RWPE1 (cell line): ENCODE measurements at regions not wholly inside any gene's neighbourhood (a gene's known extent, or its start where the extent isn't known, plus 50 kb on each side); places are given as distances from the start of the nearest gene placed in this dataset.

Experiments used
- CTCF ChIA-PET: fragments of 350-600 bp; sonication (Branson Sonifier 250); formaldehyde crosslinking; extraction: SDS; loops from one replicate; lab custom pipeline; 2021; lab: Yijun Ruan, JAX
- POLR2A ChIA-PET: fragments of 400-600 bp; formaldehyde crosslinking; extraction: SDS; loops from one replicate; lab custom pipeline; 2020; ENCODE audit warnings: antibody characterized with exemption; ENCODE audit not compliant: low non-redundant PET; lab: Yijun Ruan, JAX
- DNase-seq: peaks from one replicate; pipeline ENCODE4 v3.0.0; 2012; ENCODE audit warnings: low spot score
- H3K27ac ChIP-seq: fragments of 450-650 bp; 2 replicates; pipeline ENCODE4 v1.5.1; 2017
- TF ChIP-seq, protein P1 (sequence below): fragments of 450-650 bp; conservative IDR thresholded peaks from 2 replicates; pipeline ENCODE4 v1.5.1; 2017; ENCODE audit warnings: low read depth, mild to moderate bottlenecking

DNA sequence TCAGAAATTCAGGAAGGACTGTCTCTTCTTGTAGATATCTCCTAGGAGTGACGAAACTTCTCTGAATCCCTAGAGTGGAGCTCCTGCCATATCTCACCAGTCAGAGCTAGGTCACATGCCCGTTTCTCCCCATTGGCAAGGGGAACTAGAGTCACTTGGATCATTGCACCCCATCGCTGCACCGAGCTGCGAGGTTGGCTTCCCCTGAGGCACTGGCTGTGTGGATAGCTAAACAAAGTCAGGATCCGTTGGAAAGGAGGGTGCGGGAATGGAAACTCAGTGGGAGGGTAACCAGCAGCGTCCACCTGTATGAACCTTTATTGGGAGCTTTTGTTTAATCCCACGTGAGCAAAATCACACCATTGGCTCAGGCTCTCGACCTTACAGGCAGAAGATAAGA, 283.8 kb downstream of the BRD1 start:
- CTCF ChIA-PET, result no interaction called here
- no peak overlapping the region for H3K27ac ChIP-seq
- DNase-seq, result no peak
- POLR2A ChIA-PET, result no interaction called here
- TF ChIP-seq, protein P1, sequence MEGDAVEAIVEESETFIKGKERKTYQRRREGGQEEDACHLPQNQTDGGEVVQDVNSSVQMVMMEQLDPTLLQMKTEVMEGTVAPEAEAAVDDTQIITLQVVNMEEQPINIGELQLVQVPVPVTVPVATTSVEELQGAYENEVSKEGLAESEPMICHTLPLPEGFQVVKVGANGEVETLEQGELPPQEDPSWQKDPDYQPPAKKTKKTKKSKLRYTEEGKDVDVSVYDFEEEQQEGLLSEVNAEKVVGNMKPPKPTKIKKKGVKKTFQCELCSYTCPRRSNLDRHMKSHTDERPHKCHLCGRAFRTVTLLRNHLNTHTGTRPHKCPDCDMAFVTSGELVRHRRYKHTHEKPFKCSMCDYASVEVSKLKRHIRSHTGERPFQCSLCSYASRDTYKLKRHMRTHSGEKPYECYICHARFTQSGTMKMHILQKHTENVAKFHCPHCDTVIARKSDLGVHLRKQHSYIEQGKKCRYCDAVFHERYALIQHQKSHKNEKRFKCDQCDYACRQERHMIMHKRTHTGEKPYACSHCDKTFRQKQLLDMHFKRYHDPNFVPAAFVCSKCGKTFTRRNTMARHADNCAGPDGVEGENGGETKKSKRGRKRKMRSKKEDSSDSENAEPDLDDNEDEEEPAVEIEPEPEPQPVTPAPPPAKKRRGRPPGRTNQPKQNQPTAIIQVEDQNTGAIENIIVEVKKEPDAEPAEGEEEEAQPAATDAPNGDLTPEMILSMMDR, result no peak

DNA sequence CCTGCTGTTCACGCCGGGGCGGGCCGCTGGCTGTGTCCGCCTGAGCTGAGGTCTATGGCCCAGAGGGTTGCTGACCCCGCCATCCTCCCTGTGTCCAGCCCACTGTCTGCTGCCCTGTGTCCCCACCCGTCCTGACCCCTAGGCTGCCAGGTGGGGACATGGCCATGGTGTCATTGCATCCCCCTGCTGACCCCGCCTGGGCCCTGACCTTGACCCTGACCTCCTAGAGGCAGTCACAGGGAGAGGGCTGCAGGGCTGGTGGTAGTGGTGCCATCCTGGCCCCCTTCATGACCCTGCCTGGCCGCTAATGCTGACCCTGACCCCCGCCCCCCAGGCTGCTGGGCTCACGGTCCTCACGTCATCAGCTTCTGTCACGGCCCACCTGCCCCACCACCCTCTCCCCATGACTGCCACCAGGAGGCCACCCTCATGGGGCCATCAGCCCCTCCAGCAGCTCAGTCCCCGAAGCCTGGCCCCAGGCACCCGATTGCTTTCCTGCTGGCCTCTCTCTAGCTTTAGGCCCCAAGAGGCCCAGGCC, 285.9 kb downstream of the BRD1 start:
- POLR2A ChIA-PET, result no interaction called here
- CTCF ChIA-PET, result no interaction called here
- DNase-seq, result no peak
- TF ChIP-seq, protein P1, result no peak
- H3K27ac ChIP-seq, result no peak overlapping the region

GRCh38 chr22:49540913-49541692, 286.6 kb downstream of the BRD1 start:
- ChIA-PET CTCF (no interaction called here), POLR2A (no interaction called here)
- TF ChIP-seq, protein P1, result no peak
- DNase-seq, result no peak
- H3K27ac ChIP-seq, result no peak overlapping the region

GRCh38 chr22:49540084-49540912, 287.4 kb downstream of the BRD1 start:
- no peak for DNase-seq
- ChIA-PET POLR2A (no interaction called here), CTCF (no interaction called here)
- no peak overlapping the region for H3K27ac ChIP-seq
- TF ChIP-seq, protein P1, result no peak

DNA sequence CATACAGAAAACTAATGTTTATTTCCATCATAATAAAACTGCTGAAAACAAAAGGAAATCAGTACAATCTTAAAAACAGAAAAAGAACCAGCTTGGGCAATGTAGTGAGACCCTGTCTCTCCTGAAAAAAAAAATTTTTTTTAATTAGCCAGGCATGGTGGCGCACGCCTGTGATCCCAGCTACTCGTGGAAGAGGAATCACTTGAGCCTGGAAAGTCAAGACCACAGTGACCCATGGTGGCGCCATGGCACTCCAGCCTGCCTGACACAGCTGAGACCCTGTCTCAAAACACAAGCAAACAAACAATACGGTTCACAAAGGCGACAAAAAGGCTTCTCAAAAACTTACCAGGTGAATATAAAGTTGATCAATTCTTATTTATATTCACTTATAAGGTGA, 289.7 kb downstream of the BRD1 start:
- POLR2A ChIA-PET, result no interaction called here
- no peak overlapping the region for H3K27ac ChIP-seq
- no peak for DNase-seq
- CTCF ChIA-PET, result no interaction called here
- TF ChIP-seq, protein P1, result no peak

DNA sequence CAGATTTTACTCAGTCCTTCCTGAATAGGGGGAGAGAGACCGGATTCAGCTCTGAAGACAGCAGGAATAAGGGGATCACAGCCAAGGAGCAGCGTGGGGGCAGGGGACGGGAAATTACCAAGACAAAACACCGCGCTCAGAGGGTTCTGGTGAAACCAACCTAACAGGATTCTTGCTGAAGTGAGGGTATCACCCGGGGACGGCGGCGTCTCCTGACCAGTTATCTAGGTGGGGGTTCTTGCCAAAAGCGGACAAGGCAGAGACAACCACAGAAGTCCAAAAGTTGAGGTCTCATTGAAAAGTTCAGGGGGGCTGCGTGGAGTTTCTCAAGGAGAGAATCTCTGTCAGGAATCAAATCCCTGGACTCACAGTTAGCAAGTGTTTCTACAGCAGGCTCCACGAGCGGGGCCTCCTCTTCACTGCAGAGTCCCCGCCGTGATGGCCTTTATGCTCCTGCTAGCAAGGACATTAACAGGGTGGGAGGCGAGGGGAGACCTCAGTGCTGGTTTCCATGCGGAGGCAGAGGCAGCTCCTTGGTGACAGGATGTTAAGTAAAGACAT, 291.0 kb downstream of the BRD1 start:
- POLR2A ChIA-PET, result no interaction called here
- no peak for DNase-seq
- CTCF ChIA-PET, result no interaction called here
- TF ChIP-seq, protein P1, result no peak
- no peak overlapping the region for H3K27ac ChIP-seq
